Activated T-helper 17 cell treated with anti-CD3 and anti-CD28 coated beads, Interleukin-2, amount 50 U/mL, for 72 hours (primary cell): ENCODE measurements at regions not wholly inside any gene's neighbourhood (a gene's known extent, or its start where the extent isn't known, plus 50 kb on each side); places are given as distances from the start of the nearest gene placed in this dataset.

Experiments
- ATAC-seq: fragments of 150-1000 bp; cut with Tn5 transposase; replicated peaks from 2 replicates; pipeline ENCODE4 v1.10.0; 2021; ENCODE audit warnings: mild to moderate bottlenecking, moderate library complexity
- H3K27ac Mint-ChIP-seq: one replicate; pipeline ENCODE4 v1.8.0; 2022; ENCODE audit warnings: mixed read lengths
- H3K27me3 Mint-ChIP-seq: one replicate; pipeline ENCODE4 v1.8.0; 2022; ENCODE audit warnings: mixed read lengths
- H3K36me3 Mint-ChIP-seq: one replicate; pipeline ENCODE4 v1.8.0; 2022; ENCODE audit warnings: low read depth, mild to moderate bottlenecking, mixed read lengths
- H3K4me1 Mint-ChIP-seq: one replicate; pipeline ENCODE4 v1.8.0; 2022; ENCODE audit warnings: mixed read lengths
- H3K4me3 Mint-ChIP-seq: one replicate; pipeline ENCODE4 v1.8.0; 2022; ENCODE audit warnings: mild to moderate bottlenecking, mixed read lengths
- H3K9me3 Mint-ChIP-seq: one replicate; pipeline ENCODE4 v1.8.0; 2022; ENCODE audit warnings: mixed read lengths

DNA sequence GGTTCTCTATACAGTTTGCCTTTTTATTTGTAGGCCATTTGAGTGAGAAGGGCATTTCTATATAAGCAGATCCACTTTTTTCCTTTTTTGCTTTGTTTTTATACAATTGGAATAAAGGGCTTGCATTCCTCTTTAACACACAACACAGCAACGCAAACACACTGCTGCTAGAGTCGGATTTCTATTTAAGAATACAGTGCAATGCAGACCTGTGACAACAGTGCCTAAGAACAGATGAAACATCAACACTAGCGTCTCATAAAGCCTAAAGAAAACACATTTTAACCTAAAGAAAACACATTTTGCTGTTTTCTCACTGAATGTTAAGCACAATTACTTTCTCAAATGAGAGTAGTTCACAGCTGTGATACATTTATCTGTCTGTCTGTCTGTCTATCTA lies 1141.1 kb downstream of the CDH11 start:
- Mint-ChIP-seq H3K9me3 (peaks cover 20% of the 10 kb centered on the region), H3K4me1 (no peaks in the 10 kb centered on the region), H3K27me3 (no peaks in the 10 kb centered on the region), H3K4me3 (no peak overlapping the region), H3K27ac (no peak overlapping the region), H3K36me3 (no peaks in the 10 kb centered on the region)
- ATAC-seq: no peak

DNA sequence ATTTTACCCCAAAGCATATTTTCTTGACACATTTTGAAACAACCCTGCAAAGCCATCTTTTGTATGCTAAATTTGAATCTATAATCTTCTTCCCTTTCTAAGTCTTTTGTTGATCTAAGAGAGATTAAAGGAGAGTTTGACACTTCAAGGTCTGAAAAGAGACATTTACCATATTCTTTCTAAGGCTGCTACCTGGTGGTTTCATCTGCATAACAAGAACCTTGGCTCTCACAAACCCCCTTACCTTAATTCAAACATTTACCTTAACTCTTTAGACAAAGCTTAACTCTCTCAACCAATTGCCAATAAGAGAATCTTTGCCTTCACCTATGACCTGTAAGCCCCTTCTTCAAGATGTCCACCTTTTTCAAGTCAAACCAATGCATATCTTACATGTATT lies 1143.6 kb downstream of the CDH11 start:
- Mint-ChIP-seq H3K36me3 (no peaks in the 10 kb centered on the region), H3K4me3 (no peak overlapping the region), H3K27me3 (no peaks in the 10 kb centered on the region), H3K9me3 (peaks cover 24% of the 10 kb centered on the region), H3K27ac (no peak overlapping the region), H3K4me1 (no peaks in the 10 kb centered on the region)
- no peak for ATAC-seq

DNA sequence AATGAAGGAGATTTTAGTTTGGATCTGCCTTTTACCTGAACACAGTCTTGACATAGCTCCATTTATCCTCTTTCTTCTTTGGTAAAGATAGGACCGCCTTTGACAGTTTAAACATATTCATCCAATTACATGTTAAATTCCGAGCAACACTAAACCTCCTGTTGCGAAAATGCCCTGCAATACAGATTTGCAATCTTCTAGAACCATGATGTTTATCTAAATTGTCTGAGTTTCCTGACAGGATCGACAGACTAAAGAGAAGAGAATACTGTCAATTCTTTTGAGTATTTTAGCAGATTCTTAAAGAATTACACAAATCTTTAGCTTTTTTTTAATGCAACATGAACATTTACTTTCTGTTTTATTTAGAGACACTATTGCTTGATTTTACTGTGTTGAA lies 1145.5 kb downstream of the CDH11 start:
- H3K27me3 Mint-ChIP-seq: no peaks in the 10 kb centered on the region
- H3K27ac Mint-ChIP-seq: no peak overlapping the region
- H3K36me3 Mint-ChIP-seq: no peaks in the 10 kb centered on the region
- H3K4me3 Mint-ChIP-seq: no peak overlapping the region
- peaks cover 23% of the 10 kb centered on the region for H3K9me3 Mint-ChIP-seq
- ATAC-seq: no peak
- H3K4me1 Mint-ChIP-seq: no peaks in the 10 kb centered on the region

DNA sequence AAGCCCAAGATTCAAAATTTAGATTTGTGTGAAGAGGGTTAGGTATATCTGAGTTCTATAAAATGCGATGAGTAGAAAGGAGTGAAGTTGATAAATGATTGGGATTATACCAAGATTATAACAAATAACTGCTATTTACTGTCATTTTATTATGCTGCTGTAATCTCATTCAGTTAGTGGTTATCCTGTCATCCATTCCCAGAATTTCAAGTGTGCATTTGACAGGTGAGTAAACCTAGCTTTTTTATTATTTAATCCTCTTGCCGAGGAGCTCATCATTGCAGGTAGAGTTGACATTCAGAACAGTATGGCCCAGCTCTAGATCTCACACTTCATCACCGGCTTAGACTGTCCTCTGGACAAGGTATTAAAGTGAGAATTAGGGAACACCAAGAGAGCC lies 1146.2 kb downstream of the CDH11 start:
- H3K4me1 Mint-ChIP-seq: no peaks in the 10 kb centered on the region
- H3K27ac Mint-ChIP-seq: no peak overlapping the region
- H3K4me3 Mint-ChIP-seq: no peak overlapping the region
- ATAC-seq: no peak
- H3K36me3 Mint-ChIP-seq: no peaks in the 10 kb centered on the region
- no peaks in the 10 kb centered on the region for H3K27me3 Mint-ChIP-seq
- H3K9me3 Mint-ChIP-seq: peaks cover 22% of the 10 kb centered on the region

DNA sequence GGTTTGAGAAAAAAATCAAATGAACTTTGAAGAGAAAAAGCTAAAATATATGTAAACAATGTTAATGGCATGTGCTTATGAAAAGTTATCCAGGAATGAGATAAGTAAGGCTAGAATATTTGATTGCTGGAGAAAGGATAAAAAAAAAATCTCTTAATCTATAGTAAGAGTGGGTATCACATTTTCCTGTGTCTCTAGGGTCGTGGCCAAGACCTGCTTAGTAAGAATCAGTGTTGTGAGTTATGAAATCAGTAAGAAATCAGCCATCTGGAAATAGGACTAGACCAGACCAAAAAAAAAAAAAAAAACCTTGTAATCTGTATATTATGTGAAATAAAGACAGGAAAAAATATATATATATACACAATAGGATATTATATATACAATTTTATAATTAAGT lies 1153.9 kb downstream of the CDH11 start:
- Mint-ChIP-seq H3K36me3 (no peaks in the 10 kb centered on the region), H3K27ac (no peak overlapping the region), H3K27me3 (no peaks in the 10 kb centered on the region), H3K4me3 (no peak overlapping the region), H3K9me3 (peaks cover 11% of the 10 kb centered on the region), H3K4me1 (no peaks in the 10 kb centered on the region)
- no peak for ATAC-seq

DNA sequence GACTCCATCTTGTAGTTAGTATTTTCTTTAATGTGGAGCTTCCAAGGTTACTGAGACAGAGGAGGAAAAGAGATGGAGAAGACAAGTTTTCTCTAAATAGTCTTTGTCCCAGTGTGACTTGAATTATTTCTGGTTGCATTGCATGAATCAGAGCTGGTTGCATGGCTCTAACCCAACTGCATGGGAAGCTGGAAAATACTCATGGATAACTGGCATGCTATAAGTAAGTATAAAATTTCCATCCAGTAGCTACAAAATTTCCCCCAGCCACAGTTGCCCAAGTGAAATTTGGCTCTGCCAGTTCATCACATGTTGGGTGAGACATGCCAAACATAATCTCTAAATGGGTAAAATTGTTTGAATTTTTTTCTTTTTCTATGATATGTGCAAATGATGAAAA lies 1161.5 kb downstream of the CDH11 start:
- no peaks in the 10 kb centered on the region for H3K27me3 Mint-ChIP-seq
- H3K4me1 Mint-ChIP-seq: no peaks in the 10 kb centered on the region
- no peaks in the 10 kb centered on the region for H3K36me3 Mint-ChIP-seq
- no peak overlapping the region for H3K4me3 Mint-ChIP-seq
- ATAC-seq: no peak
- H3K27ac Mint-ChIP-seq: no peak overlapping the region
- peaks cover 19% of the 10 kb centered on the region for H3K9me3 Mint-ChIP-seq

DNA sequence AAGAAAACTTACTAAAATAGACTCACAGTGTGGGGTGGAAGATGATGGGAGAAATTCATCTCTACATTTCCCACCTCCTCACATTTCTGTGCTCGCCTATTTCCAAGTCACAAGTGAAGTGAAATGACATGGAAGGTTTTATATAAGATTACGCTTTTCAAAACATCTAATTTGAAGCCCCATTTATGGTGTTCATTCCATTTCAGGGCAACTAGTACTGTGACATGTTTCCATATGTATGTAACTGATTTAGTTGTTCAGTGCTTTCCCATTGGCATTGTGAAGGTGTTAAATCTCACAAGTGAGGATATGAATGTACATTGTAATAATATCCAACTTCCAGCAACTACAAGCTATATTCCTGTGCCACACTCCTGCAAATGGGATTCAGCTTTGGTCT lies 1174.8 kb downstream of the CDH11 start:
- Mint-ChIP-seq H3K27ac (no peak overlapping the region), H3K36me3 (no peaks in the 10 kb centered on the region), H3K9me3 (peaks cover 16% of the 10 kb centered on the region), H3K4me1 (no peaks in the 10 kb centered on the region), H3K4me3 (no peak overlapping the region), H3K27me3 (no peaks in the 10 kb centered on the region)
- no peak for ATAC-seq

DNA sequence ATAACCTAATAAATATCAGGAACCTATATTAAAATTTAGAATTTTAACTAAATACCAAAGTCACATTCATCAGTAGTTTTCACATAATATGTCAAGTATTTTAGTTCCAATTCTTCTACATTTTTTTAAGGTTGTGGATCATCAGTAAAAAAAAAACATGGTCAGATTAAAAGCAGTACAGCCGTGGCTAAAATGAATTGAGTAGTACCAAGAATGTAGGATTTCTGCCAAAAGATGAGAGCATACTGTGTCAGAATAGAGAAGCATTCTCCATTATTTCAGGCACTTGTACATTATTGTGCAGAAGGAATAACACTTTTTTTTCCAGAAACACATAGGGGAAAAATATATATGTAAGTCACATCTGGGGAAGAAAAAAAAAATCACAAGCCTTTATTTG lies 1176.1 kb downstream of the CDH11 start:
- Mint-ChIP-seq H3K27ac (no peak overlapping the region), H3K9me3 (peaks cover 22% of the 10 kb centered on the region), H3K4me3 (no peak overlapping the region), H3K4me1 (no peaks in the 10 kb centered on the region), H3K36me3 (no peaks in the 10 kb centered on the region), H3K27me3 (no peaks in the 10 kb centered on the region)
- ATAC-seq: no peak

DNA sequence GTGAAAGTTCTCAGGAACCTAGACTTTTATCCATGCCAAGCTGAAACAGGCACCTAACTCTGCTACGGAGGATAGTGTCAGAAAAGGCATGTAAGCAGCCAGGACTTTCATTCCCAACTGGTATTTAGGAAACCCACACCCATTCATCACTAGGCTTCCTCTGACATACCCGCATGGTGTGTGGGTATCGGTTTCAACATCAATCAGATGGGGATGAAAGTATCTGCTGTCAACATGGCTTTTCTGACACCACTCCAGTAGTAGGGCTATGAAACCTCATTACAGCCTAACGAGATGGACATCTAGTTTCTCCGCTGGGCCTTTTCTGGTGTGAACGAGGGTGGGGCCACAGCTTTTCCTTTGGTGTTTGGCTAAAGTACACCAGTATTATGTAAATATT lies 1178.3 kb downstream of the CDH11 start:
- no peak overlapping the region for H3K4me3 Mint-ChIP-seq
- no peak overlapping the region for H3K27ac Mint-ChIP-seq
- H3K4me1 Mint-ChIP-seq: no peaks in the 10 kb centered on the region
- H3K36me3 Mint-ChIP-seq: no peaks in the 10 kb centered on the region
- H3K27me3 Mint-ChIP-seq: no peaks in the 10 kb centered on the region
- peaks cover 29% of the 10 kb centered on the region for H3K9me3 Mint-ChIP-seq
- ATAC-seq: no peak

DNA sequence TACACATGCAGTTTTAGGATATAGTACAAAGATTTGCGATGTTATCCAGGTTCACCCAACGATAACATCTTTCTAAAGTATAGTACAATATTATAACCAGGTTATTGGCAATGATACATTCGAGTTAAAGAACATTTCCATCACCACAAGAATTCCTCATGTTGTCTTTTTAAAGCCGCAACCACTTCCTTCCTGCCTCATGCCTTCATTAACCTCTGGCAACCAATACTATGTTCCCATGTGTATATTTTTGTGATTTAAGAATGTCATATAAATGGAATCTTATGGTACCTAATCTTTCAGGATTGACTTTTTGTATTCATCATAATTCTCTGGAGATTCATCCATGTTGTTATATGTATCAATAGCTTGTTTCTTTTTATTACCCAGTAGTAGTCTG lies 1183.2 kb downstream of the CDH11 start:
- Mint-ChIP-seq H3K4me3 (no peak overlapping the region), H3K4me1 (no peaks in the 10 kb centered on the region), H3K36me3 (no peaks in the 10 kb centered on the region), H3K9me3 (peaks cover 32% of the 10 kb centered on the region), H3K27me3 (no peaks in the 10 kb centered on the region), H3K27ac (no peak overlapping the region)
- ATAC-seq: no peak

DNA sequence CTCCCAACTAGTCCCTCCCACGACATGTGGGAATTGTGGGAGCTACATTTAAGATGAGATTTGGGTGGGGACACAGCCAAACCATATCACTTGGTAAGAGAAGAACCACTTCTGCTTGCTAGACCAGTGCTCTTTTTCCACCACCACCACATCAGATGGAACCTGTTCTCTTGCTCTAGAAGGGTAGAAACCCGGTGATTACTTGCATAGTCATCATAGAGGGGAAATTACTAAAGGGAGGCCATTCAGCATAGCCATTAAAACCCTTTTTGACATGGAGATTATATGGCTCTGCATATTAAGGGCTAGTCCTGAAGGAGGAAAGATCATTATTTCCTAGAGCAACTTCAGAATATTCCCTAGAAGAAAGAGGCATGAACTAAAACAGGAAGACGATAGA lies 1188.0 kb downstream of the CDH11 start:
- Mint-ChIP-seq H3K36me3 (no peaks in the 10 kb centered on the region), H3K27me3 (no peaks in the 10 kb centered on the region), H3K4me1 (no peaks in the 10 kb centered on the region), H3K4me3 (no peak overlapping the region), H3K27ac (no peak overlapping the region), H3K9me3 (peaks cover 19% of the 10 kb centered on the region)
- no peak for ATAC-seq

DNA sequence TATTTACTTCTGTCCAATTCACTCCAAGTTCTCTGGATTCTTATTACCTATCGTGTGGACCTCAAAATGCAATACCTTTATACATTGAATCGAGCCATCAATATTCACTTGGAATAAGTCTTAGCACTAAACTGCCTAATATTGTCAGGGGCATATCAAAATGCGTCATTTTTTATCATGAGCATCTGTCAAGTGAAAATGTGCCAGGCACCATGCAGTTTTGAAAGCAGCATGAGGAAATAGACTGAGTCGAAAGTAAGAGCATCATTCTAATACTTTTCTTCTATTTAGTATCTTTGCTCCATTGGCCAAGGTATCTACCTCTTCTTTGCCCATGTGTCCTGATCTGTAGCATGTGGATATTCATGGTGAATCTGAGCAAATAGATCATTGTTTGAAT lies 1193.4 kb downstream of the CDH11 start:
- Mint-ChIP-seq H3K27ac (no peak overlapping the region), H3K4me3 (no peak overlapping the region), H3K9me3 (peaks cover 23% of the 10 kb centered on the region), H3K4me1 (no peaks in the 10 kb centered on the region), H3K36me3 (no peaks in the 10 kb centered on the region), H3K27me3 (no peaks in the 10 kb centered on the region)
- no peak for ATAC-seq

DNA sequence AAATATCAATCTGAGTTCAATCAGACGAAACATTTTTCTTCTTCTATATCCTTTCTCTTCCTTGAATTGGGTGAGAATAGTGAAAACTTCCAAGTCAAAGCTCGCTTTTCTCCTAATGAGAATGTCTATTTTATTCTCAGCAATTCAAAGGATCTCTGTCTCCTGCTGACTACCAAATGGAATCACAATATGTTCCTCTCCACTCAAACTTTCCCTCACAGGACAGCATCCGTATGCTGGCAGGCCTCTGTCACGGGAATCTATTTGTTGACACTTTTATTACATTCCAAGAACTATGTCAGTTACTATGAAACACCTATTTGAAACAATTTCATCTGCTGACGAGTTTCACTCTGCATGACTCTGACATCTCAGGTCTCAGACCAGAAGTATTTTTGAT lies 1196.6 kb downstream of the CDH11 start:
- H3K4me1 Mint-ChIP-seq: no peaks in the 10 kb centered on the region
- H3K4me3 Mint-ChIP-seq: no peak overlapping the region
- no peaks in the 10 kb centered on the region for H3K36me3 Mint-ChIP-seq
- H3K27me3 Mint-ChIP-seq: no peaks in the 10 kb centered on the region
- H3K9me3 Mint-ChIP-seq: peaks cover 20% of the 10 kb centered on the region
- no peak for ATAC-seq
- no peak overlapping the region for H3K27ac Mint-ChIP-seq

DNA sequence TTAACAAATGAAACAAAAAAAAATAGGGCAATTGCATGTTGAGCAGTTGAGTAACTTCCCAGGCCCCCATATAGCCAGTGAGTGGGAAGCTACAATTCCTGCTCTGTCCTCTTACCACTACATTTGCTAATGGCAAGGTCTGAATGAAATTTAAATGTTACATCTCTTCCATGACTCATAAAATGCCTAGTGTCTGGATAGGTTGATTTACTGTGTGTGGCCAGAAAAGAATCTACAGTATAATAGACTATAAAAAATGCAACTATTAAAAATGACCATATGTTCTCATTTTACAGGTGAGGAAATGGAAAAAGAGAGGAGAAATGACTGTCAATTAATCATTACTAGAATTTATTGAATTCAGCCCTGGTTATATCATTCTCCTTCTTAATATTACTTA lies 1199.3 kb downstream of the CDH11 start:
- no peak for ATAC-seq
- Mint-ChIP-seq H3K4me1 (no peaks in the 10 kb centered on the region), H3K27ac (no peak overlapping the region), H3K36me3 (no peaks in the 10 kb centered on the region), H3K4me3 (no peak overlapping the region), H3K9me3 (peaks cover 22% of the 10 kb centered on the region), H3K27me3 (no peaks in the 10 kb centered on the region)

DNA sequence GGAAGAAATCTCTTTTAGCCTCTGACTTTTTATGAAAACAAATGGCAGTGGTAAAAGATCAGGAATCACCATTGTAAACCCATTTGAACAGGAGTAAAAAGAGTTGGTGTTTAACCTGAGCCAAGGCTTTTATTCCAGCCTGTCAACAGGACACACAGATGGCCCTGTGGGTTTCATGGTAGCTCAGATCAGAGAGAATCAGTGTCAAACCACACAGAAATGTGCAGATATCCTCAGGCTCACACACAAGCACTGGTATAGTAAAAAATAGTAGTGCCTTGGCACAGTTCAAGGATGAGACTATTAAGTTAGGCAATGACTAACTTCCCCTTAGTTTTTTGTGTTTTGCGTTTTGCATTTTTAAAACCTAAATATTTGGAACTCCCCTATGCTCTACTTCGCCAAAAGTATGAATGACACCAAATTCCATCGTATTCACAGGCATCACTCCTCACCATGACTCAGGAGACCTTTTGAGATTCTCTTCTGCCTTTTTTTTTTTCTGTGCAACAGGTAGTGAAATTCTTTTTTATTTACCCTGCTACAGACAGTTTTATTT lies 1200.0 kb downstream of the CDH11 start:
- H3K36me3 Mint-ChIP-seq: no peaks in the 10 kb centered on the region
- peaks cover 26% of the 10 kb centered on the region for H3K9me3 Mint-ChIP-seq
- H3K4me3 Mint-ChIP-seq: no peak overlapping the region
- ATAC-seq: no peak
- no peaks in the 10 kb centered on the region for H3K4me1 Mint-ChIP-seq
- H3K27me3 Mint-ChIP-seq: no peaks in the 10 kb centered on the region
- no peak overlapping the region for H3K27ac Mint-ChIP-seq

DNA sequence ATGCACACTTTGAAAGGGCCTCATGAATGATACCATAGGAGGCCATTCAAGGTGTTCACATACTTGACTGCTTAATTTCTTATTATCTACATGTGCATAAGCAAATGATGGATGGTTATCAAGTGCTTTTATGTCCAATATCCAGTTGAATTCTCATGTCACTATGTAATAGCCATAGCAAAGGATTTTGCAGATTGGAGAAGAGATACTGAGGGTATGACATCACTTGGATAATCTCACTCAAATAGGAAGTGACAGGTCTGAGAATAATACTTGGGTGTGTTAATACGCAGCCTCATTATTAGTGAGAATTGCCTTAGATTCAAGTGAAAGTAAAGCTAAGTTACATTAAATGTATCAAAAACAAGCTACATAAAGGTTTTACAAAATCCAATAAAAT lies 1208.6 kb downstream of the CDH11 start:
- ATAC-seq: no peak
- Mint-ChIP-seq H3K36me3 (no peaks in the 10 kb centered on the region), H3K9me3 (peaks cover 15% of the 10 kb centered on the region), H3K4me1 (no peaks in the 10 kb centered on the region), H3K4me3 (no peak overlapping the region), H3K27ac (no peak overlapping the region), H3K27me3 (no peaks in the 10 kb centered on the region)
